ENCODE measurements at regions not wholly inside any gene's neighbourhood (a gene's known extent, or its start where the extent isn't known, plus 50 kb on each side); places are given as distances from the start of the nearest gene placed in this dataset.
A peak's percentile ranks its signal among the peaks of the same experiment; 100 is the strongest.

DNA sequence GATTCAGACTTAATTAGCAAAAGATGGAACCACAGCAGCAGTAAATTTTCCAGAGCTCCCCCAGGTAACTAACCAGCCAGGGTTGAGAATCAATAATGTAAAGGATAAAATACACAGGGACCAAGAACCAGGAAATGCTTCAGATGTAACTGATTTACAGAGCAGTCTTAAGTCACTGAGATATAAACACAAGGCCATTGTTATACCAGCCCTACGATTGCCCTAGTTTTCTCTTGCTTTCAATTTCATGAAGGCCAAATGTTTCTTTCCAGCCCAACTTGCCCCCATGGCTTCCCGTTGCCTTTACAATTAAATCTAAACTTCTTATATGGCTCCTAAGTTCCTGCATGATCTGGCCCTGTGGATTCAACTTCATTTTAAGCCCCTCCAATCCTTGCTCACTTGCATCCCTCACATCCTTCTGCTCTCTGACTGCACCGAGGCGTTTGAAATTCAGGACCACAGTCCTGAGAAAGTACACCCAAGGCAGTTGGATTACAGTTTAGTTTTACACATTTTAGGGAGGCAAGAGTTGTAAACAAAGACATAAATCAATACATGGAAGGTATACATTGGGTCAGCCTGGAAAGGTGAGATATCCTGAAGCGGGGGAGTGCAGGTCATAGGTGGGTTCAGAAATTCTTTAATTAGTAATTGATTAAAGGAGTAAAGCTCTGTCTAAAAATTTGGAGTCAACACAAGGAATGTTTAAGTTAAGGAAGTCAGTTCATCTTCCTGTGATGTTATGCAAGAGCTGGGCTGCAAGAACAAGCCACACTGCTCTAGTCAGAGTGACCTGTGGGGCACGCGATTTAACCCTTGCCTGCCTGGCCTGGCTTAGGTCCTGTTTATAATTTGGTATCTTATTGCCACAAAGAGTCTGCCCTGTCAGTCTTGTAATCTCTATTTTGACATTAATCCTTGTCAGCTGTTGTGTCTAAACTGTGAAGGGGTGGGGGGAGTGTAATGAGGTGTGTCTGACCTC lies 69.9 kb upstream of the COG2 start:
- Histone ChIP-seq H3K4me1 (ENCODE audit: control insufficient read depth in 2 of 3, insufficient read depth in 2 of 3, low read depth in 1 of 3, low read length in 3 of 3) (peaks cover 0 to 8% (median 6%) of the 10 kb centered on the region in 3 donors), H3K4me3 (ENCODE audit: low read length in 3 of 3) (no peak overlapping the region), H3K9ac (ENCODE audit: low read length in 3 of 3) (no peak overlapping the region), H3K27ac (ENCODE audit: low read depth in 2 of 2, low read length in 2 of 2) (no peak overlapping the region), H3K36me3 (ENCODE audit: control insufficient read depth in 2 of 3, insufficient read depth in 3 of 3, low read length in 3 of 3) (no peaks in the 10 kb centered on the region), H3K9me3 (ENCODE audit: control insufficient read depth in 2 of 3, insufficient read depth in 1 of 3, low read length in 3 of 3) (no peaks in the 10 kb centered on the region), H3K27me3 (ENCODE audit: control insufficient read depth, insufficient read depth, low read length) (no peaks in the 10 kb centered on the region)
- DNase-seq, result peak in 4 of 5 donors; percentile 79 to 82 (median 82)
- intact Hi-C loops (cut with DNase I), result no loop called here
- FAIRE-seq, result no peak
- TF ChIP-seq, protein P1, sequence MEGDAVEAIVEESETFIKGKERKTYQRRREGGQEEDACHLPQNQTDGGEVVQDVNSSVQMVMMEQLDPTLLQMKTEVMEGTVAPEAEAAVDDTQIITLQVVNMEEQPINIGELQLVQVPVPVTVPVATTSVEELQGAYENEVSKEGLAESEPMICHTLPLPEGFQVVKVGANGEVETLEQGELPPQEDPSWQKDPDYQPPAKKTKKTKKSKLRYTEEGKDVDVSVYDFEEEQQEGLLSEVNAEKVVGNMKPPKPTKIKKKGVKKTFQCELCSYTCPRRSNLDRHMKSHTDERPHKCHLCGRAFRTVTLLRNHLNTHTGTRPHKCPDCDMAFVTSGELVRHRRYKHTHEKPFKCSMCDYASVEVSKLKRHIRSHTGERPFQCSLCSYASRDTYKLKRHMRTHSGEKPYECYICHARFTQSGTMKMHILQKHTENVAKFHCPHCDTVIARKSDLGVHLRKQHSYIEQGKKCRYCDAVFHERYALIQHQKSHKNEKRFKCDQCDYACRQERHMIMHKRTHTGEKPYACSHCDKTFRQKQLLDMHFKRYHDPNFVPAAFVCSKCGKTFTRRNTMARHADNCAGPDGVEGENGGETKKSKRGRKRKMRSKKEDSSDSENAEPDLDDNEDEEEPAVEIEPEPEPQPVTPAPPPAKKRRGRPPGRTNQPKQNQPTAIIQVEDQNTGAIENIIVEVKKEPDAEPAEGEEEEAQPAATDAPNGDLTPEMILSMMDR (IDR thresholded peaks at IDR 0.05; ENCODE audit: borderline replicate concordance, extremely low read depth, insufficient read depth), result no peak

DNA sequence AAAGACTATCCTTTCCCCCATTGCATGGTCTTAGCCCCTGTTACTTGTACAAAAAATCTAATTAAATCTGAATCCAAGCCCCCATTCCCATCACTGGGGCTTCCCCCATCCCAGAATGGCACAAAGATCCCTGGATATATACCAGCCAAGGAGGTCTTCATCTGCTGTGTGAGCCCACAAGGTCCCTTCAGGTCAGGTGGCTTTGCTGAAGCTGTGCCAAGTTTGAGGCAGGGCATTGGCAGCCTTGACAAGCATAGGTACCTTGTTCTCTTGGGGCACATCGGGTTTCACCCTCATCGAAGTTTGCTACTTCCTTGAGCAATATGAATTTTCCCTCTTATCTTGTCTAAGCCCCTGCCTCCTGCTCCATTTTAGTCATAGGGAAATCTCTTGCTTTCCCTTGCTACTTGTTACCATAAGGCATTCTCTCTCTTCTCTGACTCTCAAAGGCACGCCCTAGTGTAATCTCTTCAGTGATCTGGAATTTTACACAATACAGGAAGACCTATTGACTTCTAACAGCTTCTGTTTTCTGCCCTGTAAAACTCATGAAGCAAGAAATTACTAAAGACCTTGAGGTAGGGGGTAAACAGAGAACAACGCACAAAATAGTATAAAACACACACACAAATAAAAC lies 71.4 kb upstream of the COG2 start:
- Histone ChIP-seq H3K4me3 (ENCODE audit: low read length in 3 of 3) (no peak overlapping the region), H3K4me1 (ENCODE audit: control insufficient read depth in 2 of 3, insufficient read depth in 2 of 3, low read depth in 1 of 3, low read length in 3 of 3) (peaks cover 0 to 8% (median 6%) of the 10 kb centered on the region in 3 donors), H3K27me3 (ENCODE audit: control insufficient read depth, insufficient read depth, low read length) (no peaks in the 10 kb centered on the region), H3K36me3 (ENCODE audit: control insufficient read depth in 2 of 3, insufficient read depth in 3 of 3, low read length in 3 of 3) (no peaks in the 10 kb centered on the region), H3K9me3 (ENCODE audit: control insufficient read depth in 2 of 3, insufficient read depth in 1 of 3, low read length in 3 of 3) (no peaks in the 10 kb centered on the region), H3K9ac (ENCODE audit: low read length in 3 of 3) (no peak overlapping the region), H3K27ac (ENCODE audit: low read depth in 2 of 2, low read length in 2 of 2) (no peak overlapping the region)
- no peak for DNase-seq
- no peak for FAIRE-seq
- intact Hi-C loops (cut with DNase I), result no loop called here
- TF ChIP-seq, protein P1 (IDR thresholded peaks at IDR 0.05; ENCODE audit: borderline replicate concordance, extremely low read depth, insufficient read depth), result no peak

DNA sequence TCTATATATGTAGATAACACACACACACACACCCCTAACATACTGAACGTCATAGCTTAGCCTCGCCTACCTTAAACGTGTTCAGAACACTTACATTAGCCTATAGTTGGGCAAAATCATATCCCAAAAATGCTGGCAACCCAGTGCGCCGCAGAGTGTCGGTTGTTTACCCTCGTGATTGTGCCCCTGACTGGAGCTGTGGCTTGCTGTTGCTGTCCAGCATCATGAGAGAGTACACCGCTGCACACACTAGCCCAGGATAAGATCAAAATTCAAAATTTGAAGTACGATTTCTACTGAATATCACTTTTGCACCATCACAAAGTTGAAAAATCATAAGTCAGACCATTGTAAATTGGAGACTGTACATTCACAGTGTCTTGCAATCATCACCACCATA lies 73.1 kb upstream of the COG2 start:
- DNase-seq (no peak), FAIRE-seq (no peak)
- intact Hi-C loops (cut with DNase I), result no loop called here
- no peaks in the 10 kb centered on the region for H3K36me3 ChIP-seq (ENCODE audit: control insufficient read depth in 2 of 3, insufficient read depth in 3 of 3, low read length in 3 of 3)
- no peak overlapping the region for H3K27ac ChIP-seq (ENCODE audit: low read depth in 2 of 2, low read length in 2 of 2)
- H3K9ac ChIP-seq (ENCODE audit: low read length in 3 of 3), result no peak overlapping the region
- H3K4me1 ChIP-seq (ENCODE audit: control insufficient read depth in 2 of 3, insufficient read depth in 2 of 3, low read depth in 1 of 3, low read length in 3 of 3), result peaks cover 0 to 8% (median 6%) of the 10 kb centered on the region in 3 donors
- H3K9me3 ChIP-seq (ENCODE audit: control insufficient read depth in 2 of 3, insufficient read depth in 1 of 3, low read length in 3 of 3), result no peaks in the 10 kb centered on the region
- no peak overlapping the region for H3K4me3 ChIP-seq (ENCODE audit: low read length in 3 of 3)
- TF ChIP-seq, protein P1 (IDR thresholded peaks at IDR 0.05; ENCODE audit: borderline replicate concordance, extremely low read depth, insufficient read depth), result no peak
- no peaks in the 10 kb centered on the region for H3K27me3 ChIP-seq (ENCODE audit: control insufficient read depth, insufficient read depth, low read length)
